Activated naive CD8-positive, alpha-beta T cell treated with anti-CD3 and anti-CD28 coated beads, Interleukin-2, amount 10 ng/mL, durations not matched to agents 7 days and 5 days (primary cell): ENCODE measurements at regions not wholly inside any gene's neighbourhood (a gene's known extent, or its start where the extent isn't known, plus 50 kb on each side); places are given as distances from the start of the nearest gene placed in this dataset.

Experiments
- ATAC-seq: fragments of 150-1000 bp; cut with Tn5 transposase; one replicate; pipeline ENCODE4 v1.10.0; 2021; ENCODE audit warnings: low read depth, moderate library complexity
- POLR2A ChIA-PET: fragments of 350-600 bp; sonication (Branson Sonifier 250); formaldehyde crosslinking; loops from one replicate; lab custom pipeline; 2021; ENCODE audit warnings: antibody characterized with exemption; lab: Charles Lee
- DNase-seq: peaks from one replicate; pipeline ENCODE4 v3.0.0; 2021
- H3K27ac Mint-ChIP-seq: one replicate; pipeline ENCODE4 v1.8.0; 2022; ENCODE audit warnings: mild to moderate bottlenecking, mixed read lengths
- H3K27me3 Mint-ChIP-seq: one replicate; pipeline ENCODE4 v1.8.0; 2022; ENCODE audit warnings: mild to moderate bottlenecking, moderate library complexity, mixed read lengths
- H3K36me3 Mint-ChIP-seq: one replicate; pipeline ENCODE4 v1.8.0; 2021; ENCODE audit warnings: mild to moderate bottlenecking, mixed read lengths
- H3K4me1 Mint-ChIP-seq: one replicate; pipeline ENCODE4 v1.8.0; 2021; ENCODE audit warnings: mixed read lengths
- H3K4me3 Mint-ChIP-seq: one replicate; pipeline ENCODE4 v1.8.0; 2022; ENCODE audit warnings: mild to moderate bottlenecking, moderate library complexity, mixed read lengths
- H3K9me3 Mint-ChIP-seq: one replicate; pipeline ENCODE4 v1.8.0; 2021; ENCODE audit warnings: mixed read lengths

GRCh38 chr9:4435197-4435596 lies 55.1 kb upstream of the SLC1A1 start:
- no peaks in the 10 kb centered on the region for H3K36me3 Mint-ChIP-seq
- H3K27me3 Mint-ChIP-seq = peaks cover under 1% of the 10 kb centered on the region
- no peak for DNase-seq
- no peak for ATAC-seq
- no peak overlapping the region for H3K4me3 Mint-ChIP-seq
- H3K27ac Mint-ChIP-seq = no peak overlapping the region
- no peaks in the 10 kb centered on the region for H3K4me1 Mint-ChIP-seq
- H3K9me3 Mint-ChIP-seq = peaks cover 5% of the 10 kb centered on the region
- POLR2A ChIA-PET = no interaction called here

DNA sequence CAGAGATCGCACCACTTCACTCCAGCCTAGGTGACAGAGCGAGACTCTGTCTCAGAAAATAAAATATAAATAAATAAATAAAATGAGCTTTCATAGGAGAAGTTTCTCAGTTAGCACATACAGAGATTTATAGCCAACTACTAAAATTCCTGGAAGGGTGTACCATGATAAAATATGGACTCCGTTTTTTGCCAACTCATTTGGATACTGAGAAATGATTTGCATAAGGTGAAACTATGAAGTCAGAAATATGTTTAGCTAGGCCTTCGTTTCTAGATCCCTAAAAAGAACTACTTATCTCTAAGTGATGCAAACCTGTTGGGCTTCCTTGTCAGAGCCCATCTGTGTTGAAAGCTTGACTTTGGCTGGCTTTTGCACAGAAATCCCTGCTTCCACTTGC lies 56.9 kb upstream of the SLC1A1 start:
- H3K4me1 Mint-ChIP-seq = no peaks in the 10 kb centered on the region
- DNase-seq = no peak
- POLR2A ChIA-PET = no interaction called here
- no peaks in the 10 kb centered on the region for H3K36me3 Mint-ChIP-seq
- H3K4me3 Mint-ChIP-seq = no peak overlapping the region
- H3K9me3 Mint-ChIP-seq = no peaks in the 10 kb centered on the region
- ATAC-seq = no peak
- no peaks in the 10 kb centered on the region for H3K27me3 Mint-ChIP-seq
- H3K27ac Mint-ChIP-seq = no peak overlapping the region

DNA sequence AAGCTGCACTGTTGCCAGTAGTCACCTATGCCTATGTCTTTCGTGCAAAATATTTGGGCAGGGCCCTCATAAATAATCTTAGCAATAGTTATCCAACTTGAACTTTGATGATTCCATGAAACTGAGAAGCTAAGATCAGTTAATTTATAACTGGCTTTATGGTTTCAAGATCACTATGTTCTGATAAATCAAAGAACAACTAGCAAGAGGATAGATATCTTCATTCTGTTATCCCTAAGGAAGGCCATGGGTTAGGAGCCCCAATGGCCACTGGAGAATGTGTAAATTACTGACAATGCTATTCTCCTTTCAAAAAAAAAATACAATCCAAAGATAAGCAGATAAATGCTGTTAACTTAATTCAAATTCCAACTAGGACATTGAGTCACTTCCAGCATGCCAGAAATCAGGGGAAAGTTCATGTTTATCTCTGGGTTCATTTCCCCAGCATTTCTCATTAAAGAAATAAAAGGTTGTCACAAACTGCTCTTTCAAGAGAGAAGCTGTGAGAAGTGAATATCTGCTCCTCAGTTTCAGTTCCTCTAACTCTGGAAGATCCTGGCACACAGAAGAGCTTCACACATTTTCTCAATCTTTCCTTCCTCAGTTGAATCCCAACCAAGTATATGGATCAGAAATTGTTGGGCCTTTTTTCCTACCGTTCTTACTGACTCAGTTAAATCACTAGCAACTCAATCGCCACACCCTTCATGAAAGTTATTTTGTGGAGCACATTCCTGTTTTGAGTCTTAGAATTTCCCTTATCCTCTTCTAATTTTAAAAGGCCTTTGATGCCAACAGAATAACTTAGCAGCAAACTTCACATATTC lies 59.6 kb upstream of the SLC1A1 start:
- H3K27ac Mint-ChIP-seq = no peak overlapping the region
- ATAC-seq = no peak

GRCh38 chr9:4425319-4426045 lies 64.8 kb upstream of the SLC1A1 start:
- DNase-seq (no peak), ATAC-seq (no peak)
- no peak overlapping the region for H3K4me3 Mint-ChIP-seq
- H3K36me3 Mint-ChIP-seq = no peaks in the 10 kb centered on the region
- H3K27ac Mint-ChIP-seq = no peak overlapping the region
- POLR2A ChIA-PET = no interaction called here
- H3K27me3 Mint-ChIP-seq = no peaks in the 10 kb centered on the region
- peaks cover 4% of the 10 kb centered on the region for H3K4me1 Mint-ChIP-seq
- no peaks in the 10 kb centered on the region for H3K9me3 Mint-ChIP-seq

More for the DNA sequence above, 59.6 kb upstream of the SLC1A1 start:
- Mint-ChIP-seq H3K4me3 (no peak overlapping the region), H3K9me3 (no peaks in the 10 kb centered on the region), H3K36me3 (no peaks in the 10 kb centered on the region), H3K27me3 (no peaks in the 10 kb centered on the region), H3K4me1 (no peaks in the 10 kb centered on the region)
- no peak for DNase-seq
- POLR2A ChIA-PET = no interaction called here

DNA sequence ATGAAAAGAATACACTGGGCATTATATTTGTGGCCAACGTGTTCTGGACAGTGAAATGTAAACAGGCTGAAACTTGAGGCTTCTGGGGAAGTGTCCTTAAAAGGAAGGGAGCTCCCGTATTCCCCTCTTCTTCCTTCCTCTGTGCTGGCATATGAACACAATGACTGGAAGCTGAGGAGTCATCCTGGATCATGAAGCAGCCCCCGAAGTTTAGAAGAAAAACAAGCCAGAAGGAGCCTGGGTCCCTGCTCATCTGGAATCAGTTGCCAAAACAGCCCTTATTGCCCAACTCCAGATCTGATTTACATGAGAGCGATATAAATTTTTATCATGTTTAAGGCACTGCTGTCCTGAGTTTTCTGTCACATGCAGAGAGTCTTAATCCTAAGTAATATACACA lies 65.4 kb upstream of the SLC1A1 start:
- ATAC-seq (no peak), DNase-seq (no peak)
- Mint-ChIP-seq H3K4me1 (peaks cover 4% of the 10 kb centered on the region), H3K36me3 (no peaks in the 10 kb centered on the region), H3K27ac (no peak overlapping the region), H3K4me3 (no peak overlapping the region), H3K27me3 (no peaks in the 10 kb centered on the region), H3K9me3 (no peaks in the 10 kb centered on the region)
- POLR2A ChIA-PET = no interaction called here

- no peak for ATAC-seq
- Mint-ChIP-seq H3K27me3 (no peaks in the 10 kb centered on the region), H3K4me1 (peaks cover 4% of the 10 kb centered on the region), H3K36me3 (no peaks in the 10 kb centered on the region), H3K27ac (no peak overlapping the region), H3K9me3 (no peaks in the 10 kb centered on the region), H3K4me3 (no peak overlapping the region)
- POLR2A ChIA-PET = no interaction called here
- DNase-seq = no peak
Observed at GRCh38 chr9:4424038-4424437, 66.2 kb upstream of the SLC1A1 start.

GRCh38 chr9:4423207-4423610 lies 67.1 kb upstream of the SLC1A1 start:
- POLR2A ChIA-PET = no interaction called here
- ATAC-seq (no peak), DNase-seq (no peak)
- no peak overlapping the region for H3K4me3 Mint-ChIP-seq
- no peaks in the 10 kb centered on the region for H3K27me3 Mint-ChIP-seq
- H3K36me3 Mint-ChIP-seq = no peaks in the 10 kb centered on the region
- no peaks in the 10 kb centered on the region for H3K9me3 Mint-ChIP-seq
- H3K27ac Mint-ChIP-seq = no peak overlapping the region
- H3K4me1 Mint-ChIP-seq = peaks cover 4% of the 10 kb centered on the region

DNA sequence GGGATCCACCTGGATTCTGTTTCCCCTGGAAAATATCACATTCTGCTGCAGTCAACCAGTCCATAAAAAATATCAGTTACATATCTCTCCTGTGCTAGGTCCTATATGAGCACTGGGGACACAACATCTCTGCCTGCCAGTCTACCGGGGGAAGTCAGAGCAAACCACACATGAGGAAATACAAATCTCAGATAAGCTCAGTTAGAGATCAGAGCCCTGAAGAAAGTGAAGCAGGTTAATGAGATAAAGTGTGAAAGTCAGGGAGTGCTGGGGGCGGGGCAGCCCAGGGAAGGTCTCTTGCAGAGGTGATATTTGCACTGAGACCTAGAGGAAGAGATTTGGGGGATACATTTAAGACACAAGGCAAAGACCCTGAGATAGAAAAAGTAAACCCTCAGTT lies 67.8 kb upstream of the SLC1A1 start:
- Mint-ChIP-seq H3K4me1 (peaks cover 4% of the 10 kb centered on the region), H3K4me3 (no peak overlapping the region), H3K27ac (no peak overlapping the region), H3K9me3 (no peaks in the 10 kb centered on the region), H3K36me3 (no peaks in the 10 kb centered on the region), H3K27me3 (no peaks in the 10 kb centered on the region)
- ATAC-seq = peak; percentile 56
- DNase-seq = no peak
- POLR2A ChIA-PET = no interaction called here

DNA sequence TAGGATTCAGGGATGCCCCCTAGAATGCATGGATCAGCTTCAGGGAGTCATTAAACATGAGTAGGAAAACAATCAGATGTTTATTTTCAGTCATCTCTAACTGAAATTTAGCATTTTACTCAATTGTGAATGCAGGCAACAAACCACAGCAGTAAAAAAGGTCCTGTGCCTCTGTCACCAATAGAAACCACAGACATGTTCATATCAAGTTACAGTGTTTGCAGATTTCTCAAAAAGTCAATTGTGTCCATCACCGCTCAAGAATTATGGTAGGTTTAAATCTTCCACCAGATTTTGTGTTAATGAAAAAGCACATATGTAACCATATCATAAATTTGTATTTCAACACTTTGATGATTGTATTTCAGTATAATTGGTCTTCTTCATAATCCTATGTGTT lies 68.4 kb upstream of the SLC1A1 start:
- Mint-ChIP-seq H3K4me1 (peaks cover 4% of the 10 kb centered on the region), H3K27ac (no peak overlapping the region), H3K27me3 (no peaks in the 10 kb centered on the region), H3K9me3 (no peaks in the 10 kb centered on the region), H3K4me3 (no peak overlapping the region), H3K36me3 (no peaks in the 10 kb centered on the region)
- POLR2A ChIA-PET = no interaction called here
- no peak for ATAC-seq
- DNase-seq = no peak

GRCh38 chr9:4420351-4420750 lies 69.9 kb upstream of the SLC1A1 start:
- Mint-ChIP-seq H3K27me3 (no peaks in the 10 kb centered on the region), H3K36me3 (no peaks in the 10 kb centered on the region), H3K4me3 (no peak overlapping the region), H3K9me3 (no peaks in the 10 kb centered on the region), H3K27ac (no peak overlapping the region), H3K4me1 (peaks cover 4% of the 10 kb centered on the region)
- ATAC-seq = no peak
- POLR2A ChIA-PET = no interaction called here
- no peak for DNase-seq

DNA sequence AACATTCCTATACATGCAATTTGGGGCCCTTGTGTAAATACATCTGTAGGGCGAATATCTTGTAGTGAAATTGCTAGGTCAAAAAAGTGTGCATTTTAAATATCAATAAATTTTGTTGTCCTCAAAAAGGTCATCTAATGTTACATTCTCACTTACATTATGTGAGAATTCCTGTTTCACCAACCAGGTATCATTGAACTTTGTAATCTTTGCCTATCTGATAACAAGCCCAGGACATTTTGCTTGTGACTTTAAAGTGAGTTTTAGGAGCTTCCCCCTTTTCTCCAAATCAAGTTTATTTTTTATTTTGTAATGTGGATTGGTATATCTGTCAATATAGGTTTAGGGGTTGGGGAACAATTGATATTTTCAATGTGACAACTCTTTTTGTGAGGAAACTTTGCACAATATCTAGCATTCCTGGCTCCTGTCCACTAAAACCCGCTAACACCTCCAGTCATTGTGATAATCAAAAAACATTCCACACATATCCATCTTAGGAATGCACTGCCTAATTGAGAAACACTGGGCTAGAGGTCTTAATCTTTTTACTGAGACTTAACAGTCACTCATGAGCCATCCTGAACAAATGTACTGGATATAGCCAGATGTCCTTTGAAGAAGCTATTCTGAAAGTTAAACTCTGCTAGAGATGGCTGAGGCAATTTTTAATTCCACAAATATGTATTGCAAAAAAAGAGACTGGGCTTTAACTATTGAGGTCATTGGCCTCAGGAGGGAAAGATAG lies 72.5 kb upstream of the SLC1A1 start:
- H3K36me3 Mint-ChIP-seq = no peaks in the 10 kb centered on the region
- H3K27ac Mint-ChIP-seq = no peak overlapping the region
- peaks cover 4% of the 10 kb centered on the region for H3K4me1 Mint-ChIP-seq

DNA sequence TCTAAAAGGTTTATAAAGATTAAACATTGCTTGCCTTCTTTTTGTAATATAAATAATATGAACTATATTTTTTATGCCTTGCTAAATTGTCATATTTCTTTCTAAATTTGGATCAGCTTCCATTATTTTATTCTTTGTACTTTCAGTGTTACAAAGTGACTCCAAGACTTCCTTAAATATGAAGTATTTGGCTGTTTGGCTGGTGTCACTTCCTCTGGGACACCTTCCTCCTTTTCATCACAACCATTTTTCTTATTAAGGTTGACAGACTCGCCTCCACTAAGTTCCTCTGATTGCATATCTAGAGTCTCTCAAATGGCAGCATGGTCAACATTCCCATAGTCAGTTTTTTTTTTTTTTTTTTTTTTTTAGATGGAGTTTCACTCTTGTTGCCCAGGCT lies 73.8 kb upstream of the SLC1A1 start:
- peaks cover 3% of the 10 kb centered on the region for H3K27me3 Mint-ChIP-seq
- no peaks in the 10 kb centered on the region for H3K36me3 Mint-ChIP-seq
- ATAC-seq (no peak), DNase-seq (no peak)
- POLR2A ChIA-PET = no interaction called here
- no peak overlapping the region for H3K4me3 Mint-ChIP-seq
- no peak overlapping the region for H3K27ac Mint-ChIP-seq
- H3K4me1 Mint-ChIP-seq = no peaks in the 10 kb centered on the region
- no peaks in the 10 kb centered on the region for H3K9me3 Mint-ChIP-seq

More for the DNA sequence above, 72.5 kb upstream of the SLC1A1 start:
- peaks cover 3% of the 10 kb centered on the region for H3K27me3 Mint-ChIP-seq
- H3K9me3 Mint-ChIP-seq = no peaks in the 10 kb centered on the region
- DNase-seq = no peak
- no peak for ATAC-seq
- no peak overlapping the region for H3K4me3 Mint-ChIP-seq
- POLR2A ChIA-PET = no interaction called here

DNA sequence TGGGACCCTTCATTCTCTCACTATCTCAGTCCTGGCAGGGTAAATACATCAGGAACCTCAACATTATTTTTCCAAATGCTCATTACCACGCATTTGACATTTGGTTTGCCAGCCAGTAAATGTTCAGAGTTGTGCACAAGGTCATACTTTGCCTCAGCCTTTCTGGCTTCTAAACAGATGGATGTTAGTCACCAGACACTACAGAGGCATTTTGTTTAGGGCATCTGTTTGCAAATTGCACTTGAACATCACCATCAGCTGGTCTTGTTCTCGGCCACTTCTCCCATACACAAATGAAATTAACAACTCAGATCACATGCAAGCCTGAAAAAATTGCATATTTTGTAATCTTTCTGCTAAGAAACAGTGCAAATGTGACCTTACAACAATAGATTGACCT lies 75.0 kb upstream of the SLC1A1 start:
- Mint-ChIP-seq H3K4me3 (no peak overlapping the region), H3K4me1 (no peaks in the 10 kb centered on the region), H3K27me3 (peaks cover 3% of the 10 kb centered on the region), H3K27ac (no peak overlapping the region), H3K9me3 (no peaks in the 10 kb centered on the region), H3K36me3 (no peaks in the 10 kb centered on the region)
- DNase-seq = no peak
- ATAC-seq = no peak
- POLR2A ChIA-PET = no interaction called here
